Kasumi-1 (cell line): ENCODE measurements at regions not wholly inside any gene's neighbourhood (a gene's known extent, or its start where the extent isn't known, plus 50 kb on each side); places are given as distances from the start of the nearest gene placed in this dataset.
A peak's percentile ranks its signal among the peaks of the same experiment; 100 is the strongest.
"Not testable (repeated sequence)": the region's sequence is repeated elsewhere in the genome, so short reads cannot be mapped to it uniquely, and the experiment has no call there.

Source experiments
- DNase-seq, 2 experiments: peaks; one replicate each; lab custom pipeline; 2025; lab: John Stamatoyannopoulos, UW

DNA sequence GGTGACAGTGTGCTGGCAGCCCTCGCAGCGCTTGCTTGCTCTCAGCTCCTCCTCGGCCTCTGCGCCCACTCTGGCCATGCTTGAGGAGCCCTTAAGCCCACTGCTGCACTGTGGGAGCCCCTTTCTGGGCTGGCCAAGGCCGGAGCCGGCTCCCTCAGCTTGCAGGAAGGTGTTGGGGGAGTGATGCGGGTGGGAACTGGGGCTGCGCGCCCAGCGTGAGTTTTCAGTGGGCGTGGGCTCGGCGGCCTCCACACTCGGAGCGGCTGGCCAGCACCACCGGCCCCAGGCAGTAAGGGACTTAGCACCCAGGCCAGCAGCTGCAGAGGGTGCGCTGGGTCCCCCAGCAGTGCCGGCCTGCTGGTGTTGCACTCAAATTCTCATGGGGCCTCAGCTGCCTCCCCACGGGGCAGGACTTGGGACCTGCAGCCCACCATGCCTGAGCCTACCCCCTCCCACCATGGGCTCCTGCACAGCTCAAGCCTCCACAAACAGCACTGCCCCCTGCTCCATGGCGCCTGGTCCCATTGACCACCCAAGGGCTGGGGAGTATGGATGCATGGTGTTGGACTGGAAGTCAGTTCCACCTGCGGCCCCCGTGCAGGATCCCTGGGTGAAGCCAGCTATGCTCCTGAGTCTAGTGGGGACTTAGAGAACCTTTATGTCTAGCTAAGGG lies 223.1 kb upstream of the PTPRD start:
- no peak for DNase-seq

GRCh38 chr9:10843151-10843550 lies 230.3 kb upstream of the PTPRD start:
- DNase-seq: no peak

- DNase-seq: peak; percentile 1 to 26
These were observed 243.0 kb upstream of the PTPRD start for GRCh38 chr9:10855847-10856246.

GRCh38 chr9:10858817-10859216 lies 246.0 kb upstream of the PTPRD start:
- DNase-seq: no peak

GRCh38 chr9:10863476-10863875 lies 250.7 kb upstream of the PTPRD start:
- no peak for DNase-seq

DNA sequence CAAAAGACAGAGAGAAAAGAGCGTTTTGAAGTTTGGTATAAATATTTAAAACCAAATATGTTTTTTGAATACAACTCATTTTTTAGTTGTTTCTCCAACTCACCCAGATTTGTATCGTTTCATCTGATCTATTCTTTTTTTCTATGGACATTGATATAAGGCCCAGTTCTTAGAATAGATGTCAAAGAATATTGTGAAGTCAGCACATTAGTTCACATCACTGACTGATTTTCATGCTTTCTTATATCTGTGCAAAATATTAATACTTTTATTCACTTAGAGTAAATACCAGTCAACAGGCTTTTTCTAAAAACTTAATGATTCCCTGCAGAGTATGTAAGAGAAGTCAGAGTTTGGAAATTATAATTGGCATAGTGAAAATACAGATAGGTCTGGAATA lies 254.4 kb upstream of the PTPRD start:
- no peak for DNase-seq

DNA sequence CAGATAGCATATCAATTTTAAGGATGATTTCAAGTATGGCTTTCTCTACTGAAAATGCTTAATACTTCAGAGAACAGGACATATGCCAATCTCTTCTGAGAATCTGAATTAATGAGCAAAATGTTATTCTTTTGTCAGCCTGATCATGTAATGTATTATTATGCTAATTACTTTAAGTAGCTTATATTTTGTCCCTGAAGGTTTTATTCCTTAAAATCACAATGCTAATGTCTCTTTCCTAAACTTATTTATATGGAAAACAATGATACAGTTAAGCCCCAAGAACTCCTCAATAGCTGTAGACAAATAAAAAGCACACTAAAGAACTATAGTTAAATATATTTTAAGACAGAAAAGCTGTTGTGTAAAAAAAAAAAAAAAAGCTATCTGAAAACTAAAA lies 256.9 kb upstream of the PTPRD start:
- DNase-seq: no peak

GRCh38 chr9:10873999-10874398 lies 261.2 kb upstream of the PTPRD start:
- no peak for DNase-seq

GRCh38 chr9:10875752-10876151 lies 262.9 kb upstream of the PTPRD start:
- no peak for DNase-seq

DNA sequence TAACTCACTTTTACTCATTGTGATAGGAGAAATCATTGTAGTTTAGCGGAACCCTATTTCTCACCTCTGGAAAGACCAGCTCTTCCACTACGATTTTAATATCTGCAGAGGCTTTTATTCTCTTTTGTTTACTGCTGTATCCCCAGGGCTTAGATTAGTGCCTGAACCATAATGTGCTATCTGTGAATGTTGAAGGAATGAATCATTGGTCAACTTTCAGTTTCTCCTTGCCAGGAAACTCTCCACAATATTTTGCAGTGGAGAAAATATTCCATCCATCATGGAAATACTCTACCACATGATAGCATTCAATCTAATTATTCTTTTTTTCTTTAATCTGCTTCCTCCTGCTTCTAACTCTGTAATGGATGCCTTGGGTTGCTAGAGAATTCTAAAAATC lies 263.5 kb upstream of the PTPRD start:
- DNase-seq: no peak

DNA sequence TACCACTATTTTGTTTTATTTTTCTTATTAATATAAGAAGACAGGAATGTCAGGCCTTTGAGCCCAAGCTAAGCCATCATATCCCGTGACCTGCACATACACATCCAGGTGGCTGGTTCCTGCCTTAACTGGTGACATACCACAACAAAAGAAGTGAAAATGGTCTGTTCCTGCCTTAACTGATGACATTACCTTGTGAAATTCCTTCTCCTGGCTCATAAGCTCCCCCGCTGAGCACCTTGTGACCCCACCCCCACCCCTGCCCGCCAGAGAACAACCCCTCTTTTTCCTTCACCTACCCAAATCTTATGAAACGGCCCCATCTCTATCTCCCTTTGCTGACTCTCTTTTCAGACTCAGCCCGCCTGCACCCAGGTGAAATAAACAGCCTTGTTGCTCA lies 277.5 kb upstream of the PTPRD start:
- not testable (repeated sequence) for DNase-seq

- no peak for DNase-seq
These were observed 286.7 kb upstream of the PTPRD start for GRCh38 chr9:10899509-10899908.

GRCh38 chr9:10903969-10904368 lies 291.2 kb upstream of the PTPRD start:
- no peak for DNase-seq

DNA sequence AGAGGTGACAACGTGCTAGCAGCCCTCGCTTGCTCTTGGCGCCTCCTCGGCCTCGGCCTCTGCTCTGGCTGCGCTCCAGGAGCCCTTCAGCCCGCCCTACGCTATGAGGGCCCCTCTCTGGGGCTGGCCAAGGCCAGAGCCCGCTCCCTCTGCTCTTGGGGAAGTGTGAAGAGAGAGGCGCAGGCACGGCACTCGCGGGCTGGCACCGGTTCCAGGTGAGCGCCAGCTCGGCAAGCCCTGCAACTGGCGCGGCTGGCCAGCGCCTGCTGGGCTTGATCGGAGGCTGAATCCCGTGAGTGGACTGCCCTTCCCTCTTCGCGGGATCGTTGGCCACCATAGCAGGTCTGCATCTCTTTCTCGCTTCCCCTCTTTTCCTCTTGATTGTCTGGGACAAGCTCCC lies 298.0 kb upstream of the PTPRD start:
- DNase-seq: no peak

GRCh38 chr9:10911373-10911772 lies 298.6 kb upstream of the PTPRD start:
- no peak for DNase-seq

- no peak for DNase-seq
These were observed 304.2 kb upstream of the PTPRD start for GRCh38 chr9:10917001-10917400.

DNA sequence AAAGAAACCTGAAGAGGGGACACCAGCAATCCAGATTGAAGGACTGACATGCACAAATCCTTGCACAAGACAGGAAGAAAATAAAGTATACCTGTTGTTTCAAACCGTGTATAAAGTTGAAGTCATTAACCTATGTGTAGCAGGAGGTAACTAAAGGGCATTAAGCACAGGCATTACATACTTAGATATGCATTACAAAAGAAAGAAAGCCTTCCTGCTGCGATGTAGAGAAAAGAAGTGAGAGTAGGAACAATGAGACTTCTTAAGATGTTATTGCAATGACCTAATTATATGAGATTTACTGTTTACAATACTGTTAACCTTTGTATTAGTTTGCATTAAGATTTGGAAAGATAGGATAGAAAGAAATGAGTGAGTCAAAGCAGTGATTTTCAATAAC lies 308.9 kb upstream of the PTPRD start:
- no peak for DNase-seq

- no peak for DNase-seq
These were observed 313.1 kb upstream of the PTPRD start for GRCh38 chr9:10925896-10926295.

GRCh38 chr9:10928372-10928771 lies 315.6 kb upstream of the PTPRD start:
- no peak for DNase-seq

GRCh38 chr9:10930081-10930480 lies 317.3 kb upstream of the PTPRD start:
- DNase-seq: no peak

DNA sequence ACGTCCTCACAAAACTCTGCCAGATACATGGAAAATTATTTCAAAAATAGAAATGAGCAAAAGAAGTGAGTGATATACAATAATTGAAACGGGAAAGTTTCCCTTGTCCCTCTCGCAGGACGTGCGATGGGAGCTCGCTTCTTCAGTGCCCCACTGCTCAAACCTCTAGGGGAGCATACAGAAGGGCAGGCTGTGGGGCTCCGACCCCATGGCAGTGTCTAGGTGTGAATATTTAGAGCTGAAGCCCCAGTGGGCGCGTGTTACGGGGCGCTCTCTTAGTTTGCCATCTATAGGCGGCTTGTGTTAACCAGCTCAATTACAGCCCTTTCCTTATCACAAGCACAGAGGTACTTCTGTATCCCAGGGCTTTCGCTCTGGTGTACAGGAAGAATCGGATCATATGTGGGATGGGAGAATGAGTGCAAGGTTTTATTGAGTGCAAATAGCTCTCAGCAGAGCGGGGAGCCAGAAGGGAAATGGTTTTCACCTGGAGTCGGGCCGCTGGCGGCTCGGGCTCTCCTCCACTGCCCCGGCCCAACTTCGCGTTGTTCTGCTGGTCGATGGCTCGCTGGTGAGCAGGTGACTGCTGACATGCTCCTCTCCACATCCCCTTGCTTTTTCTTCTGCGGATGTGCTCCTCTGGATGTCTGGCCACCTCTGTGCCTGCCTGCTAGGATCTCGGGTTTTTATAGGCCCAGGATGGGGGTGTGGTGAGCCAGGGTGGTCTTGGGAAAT lies 334.0 kb upstream of the PTPRD start:
- no peak for DNase-seq

- no peak for DNase-seq
These were observed 345.1 kb upstream of the PTPRD start for GRCh38 chr9:10957878-10958277.

- DNase-seq: no peak
These were observed 349.1 kb upstream of the PTPRD start for GRCh38 chr9:10961883-10962282.

DNA sequence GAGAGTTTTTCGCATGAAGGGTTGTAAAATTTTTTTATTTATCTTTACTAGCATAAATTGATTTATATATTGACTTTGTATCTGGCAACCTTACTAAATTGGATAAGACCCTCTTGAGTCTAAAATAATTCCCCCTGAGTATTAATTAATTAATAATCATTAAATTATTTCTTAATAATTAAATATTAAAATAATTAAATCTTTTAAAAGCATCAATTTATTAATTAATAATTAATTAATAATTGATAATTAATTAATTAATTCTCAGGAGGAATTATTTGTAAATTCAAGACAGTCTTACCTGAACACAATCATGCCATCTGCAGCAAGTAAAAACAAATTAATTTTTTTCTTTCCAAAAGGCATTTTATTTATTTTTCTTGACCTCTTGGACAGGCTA lies 370.4 kb upstream of the PTPRD start:
- DNase-seq: no peak
